RWPE1 (cell line): ENCODE measurements at regions not wholly inside any gene's neighbourhood (a gene's known extent, or its start where the extent isn't known, plus 50 kb on each side); places are given as distances from the start of the nearest gene placed in this dataset.

Source experiments
- CTCF ChIA-PET: fragments of 350-600 bp; sonication (Branson Sonifier 250); formaldehyde crosslinking; extraction: SDS; loops from one replicate; lab custom pipeline; 2021; lab: Yijun Ruan, JAX
- POLR2A ChIA-PET: fragments of 400-600 bp; formaldehyde crosslinking; extraction: SDS; loops from one replicate; lab custom pipeline; 2020; ENCODE audit warnings: antibody characterized with exemption; ENCODE audit not compliant: low non-redundant PET; lab: Yijun Ruan, JAX
- DNase-seq: peaks from one replicate; pipeline ENCODE4 v3.0.0; 2012; ENCODE audit warnings: low spot score
- H3K27ac ChIP-seq: fragments of 450-650 bp; 2 replicates; pipeline ENCODE4 v1.5.1; 2017
- CTCF ChIP-seq: fragments of 450-650 bp; conservative IDR thresholded peaks from 2 replicates; pipeline ENCODE4 v1.5.1; 2017; ENCODE audit warnings: low read depth, mild to moderate bottlenecking

DNA sequence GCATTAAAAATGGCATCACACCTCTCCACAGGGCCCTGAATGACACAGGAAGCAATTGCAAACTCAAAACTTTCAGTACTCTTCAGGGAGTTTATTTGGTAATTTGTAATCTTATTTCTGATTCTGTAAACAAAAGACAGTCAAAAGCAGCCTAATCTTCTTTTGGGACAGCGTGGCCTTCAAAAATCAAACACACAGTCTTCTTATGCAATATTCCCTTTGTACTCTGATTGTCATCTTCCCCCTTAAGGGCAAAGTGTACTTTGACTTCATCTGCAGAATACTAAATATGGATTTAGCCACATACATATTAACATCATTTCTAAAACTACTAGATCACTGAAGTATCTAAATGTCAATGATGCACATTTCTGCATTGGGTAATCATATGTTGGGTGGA is 322.0 kb downstream of the MZT1 start:
- ChIA-PET POLR2A (no interaction called here), CTCF (no interaction called here)
- DNase-seq: no peak
- no peak overlapping the region for H3K27ac ChIP-seq
- TF ChIP-seq CTCF: no peak

GRCh38 chr13:72403396-72404010 is 323.9 kb downstream of the MZT1 start:
- no peak overlapping the region for H3K27ac ChIP-seq
- ChIA-PET CTCF (interaction anchor here (0.6 to 0.7 kb wide), 3 partner anchors 50 to 1492 kb away, joined by 3 to 4 read pairs (median 3); no protein-coding TSS in a partner anchor), POLR2A (no interaction called here)
- no peak for DNase-seq
- TF ChIP-seq CTCF: no peak

GRCh38 chr13:72400856-72401255 is 326.6 kb downstream of the MZT1 start:
- TF ChIP-seq CTCF: no peak
- H3K27ac ChIP-seq: no peak overlapping the region
- DNase-seq: no peak
- POLR2A ChIA-PET: no interaction called here
- CTCF ChIA-PET: no interaction called here

- POLR2A ChIA-PET: no interaction called here
Observed at GRCh38 chr13:72399351-72399750, 328.1 kb downstream of the MZT1 start.

GRCh38 chr13:72397265-72397664 is 330.2 kb downstream of the MZT1 start:
- no peak for DNase-seq
- POLR2A ChIA-PET: no interaction called here
- CTCF ChIA-PET: no interaction called here
- no peak overlapping the region for H3K27ac ChIP-seq
- TF ChIP-seq CTCF: no peak

More at GRCh38 chr13:72399351-72399750, 328.1 kb downstream of the MZT1 start:
- DNase-seq: no peak
- TF ChIP-seq CTCF: no peak
- CTCF ChIA-PET: interaction anchor here (0.7 kb wide), 1 partner anchor 82 kb away, joined by 6 read pairs; no protein-coding TSS in a partner anchor
- no peak overlapping the region for H3K27ac ChIP-seq

GRCh38 chr13:72390909-72391308 is 336.5 kb downstream of the MZT1 start:
- peak; percentile 84 for DNase-seq
- POLR2A ChIA-PET: no interaction called here
- H3K27ac ChIP-seq: no peak overlapping the region
- no peak for TF ChIP-seq CTCF
- CTCF ChIA-PET: no interaction called here
